Head of caudate nucleus (tissue), 42 donors: ENCODE measurements at regions not wholly inside any gene's neighbourhood (a gene's known extent, or its start where the extent isn't known, plus 50 kb on each side); places are given as distances from the start of the nearest gene placed in this dataset.

Source experiments
- DNase-seq, 42 donors: peaks; one replicate each; pipeline versions ENCODE4 v3.0.0 to v3.0.0-alpha.2; 2020 to 2021; ENCODE audit warnings: mixed read lengths in 7 of 42
- intact Hi-C: fragments of 100-400 bp; cut with DNase I; formaldehyde crosslinking; loops from one replicate; pipeline ENCODE4 v1.15.0; 2022

- DNase-seq = no peak
- intact Hi-C loops = no loop called here
Observed at GRCh38 chr2:121858369-121858768, 102.9 kb downstream of the TSN start.

- intact Hi-C loops = no loop called here
- no peak for DNase-seq
Observed at GRCh38 chr2:121858847-121859246, 103.4 kb downstream of the TSN start.

GRCh38 chr2:121860033-121860757 is 104.7 kb downstream of the TSN start:
- DNase-seq = no peak
- intact Hi-C loops = no loop called here

GRCh38 chr2:121860758-121861227 is 105.3 kb downstream of the TSN start:
- no peak for DNase-seq
- intact Hi-C loops = no loop called here

GRCh38 chr2:121862286-121862685 is 106.8 kb downstream of the TSN start:
- DNase-seq = no peak
- intact Hi-C loops = no loop called here

- DNase-seq = no peak
- intact Hi-C loops = no loop called here
Observed at GRCh38 chr2:121865914-121866313, 110.5 kb downstream of the TSN start.

- DNase-seq = no peak
- intact Hi-C loops = no loop called here
Observed at GRCh38 chr2:121866789-121867188, 111.3 kb downstream of the TSN start.

GRCh38 chr2:121868652-121869051 is 113.2 kb downstream of the TSN start:
- intact Hi-C loops = no loop called here
- no peak for DNase-seq

GRCh38 chr2:121869363-121869762 is 113.9 kb downstream of the TSN start:
- intact Hi-C loops = no loop called here

GRCh38 chr2:121869873-121870272 is 114.4 kb downstream of the TSN start:
- intact Hi-C loops = no loop called here
- no peak for DNase-seq

More at GRCh38 chr2:121869363-121869762, 113.9 kb downstream of the TSN start:
- DNase-seq = no peak

- intact Hi-C loops = no loop called here
- peak in 1 of 42 donors; percentile 39 for DNase-seq
Observed at GRCh38 chr2:121872651-121873050, 117.2 kb downstream of the TSN start.

GRCh38 chr2:121873864-121874263 is 118.4 kb downstream of the TSN start:
- no peak for DNase-seq
- intact Hi-C loops = no loop called here

- intact Hi-C loops = no loop called here
- no peak for DNase-seq
Observed at GRCh38 chr2:121875585-121876185, 120.2 kb downstream of the TSN start.

GRCh38 chr2:121877366-121877765 is 121.9 kb downstream of the TSN start:
- intact Hi-C loops = no loop called here

GRCh38 chr2:121880283-121880682 is 124.8 kb downstream of the TSN start:
- DNase-seq = no peak
- intact Hi-C loops = no loop called here

More at GRCh38 chr2:121877366-121877765, 121.9 kb downstream of the TSN start:
- DNase-seq = no peak

GRCh38 chr2:121881038-121881437 is 125.6 kb downstream of the TSN start:
- DNase-seq = no peak
- intact Hi-C loops = no loop called here

GRCh38 chr2:121881950-121882349 is 126.5 kb downstream of the TSN start:
- intact Hi-C loops = no loop called here
- no peak for DNase-seq

GRCh38 chr2:121884078-121884477 is 128.6 kb downstream of the TSN start:
- intact Hi-C loops = no loop called here
- no peak for DNase-seq

GRCh38 chr2:121884511-121884921 is 129.1 kb downstream of the TSN start:
- DNase-seq = no peak

GRCh38 chr2:121886059-121886458 is 130.6 kb downstream of the TSN start:
- intact Hi-C loops = no loop called here
- peak in 4 of 42 donors; percentile 44 to 69 (median 54) for DNase-seq

More at GRCh38 chr2:121884511-121884921, 129.1 kb downstream of the TSN start:
- intact Hi-C loops = no loop called here
